Dermis microvascular lymphatic vessel endothelial cell (primary cell): ENCODE measurements at regions not wholly inside any gene's neighbourhood (a gene's known extent, or its start where the extent isn't known, plus 50 kb on each side); places are given as distances from the start of the nearest gene placed in this dataset.

Source experiments
- DNase-seq, 2 donors: peaks; one replicate each; pipeline versions ENCODE4 v3.0.0 to v3.0.0-alpha.2; 2010; ENCODE audit warnings: low read depth in 2 of 2

- DNase-seq: no peak
Measured at GRCh38 chr5:17891881-17892280, 257.6 kb downstream of the TAF11L14 start.

- DNase-seq: no peak
Measured at GRCh38 chr5:17893026-17893635, 258.9 kb downstream of the TAF11L14 start.

GRCh38 chr5:17895288-17896033 is 261.2 kb downstream of the TAF11L14 start:
- DNase-seq: no peak

- DNase-seq: no peak
Measured at GRCh38 chr5:17896605-17897004, 262.3 kb downstream of the TAF11L14 start.

GRCh38 chr5:17897776-17898175 is 263.5 kb downstream of the TAF11L14 start:
- no peak for DNase-seq

- no peak for DNase-seq
Measured at GRCh38 chr5:17898766-17899165, 264.5 kb downstream of the TAF11L14 start.

GRCh38 chr5:17907094-17907493 is 272.8 kb downstream of the TAF11L14 start:
- no peak for DNase-seq

- no peak for DNase-seq
Measured at GRCh38 chr5:17910318-17910717, 276.1 kb downstream of the TAF11L14 start.

- DNase-seq: no peak
Measured at GRCh38 chr5:17912794-17913193, 278.5 kb downstream of the TAF11L14 start.

- DNase-seq: no peak
Measured at GRCh38 chr5:17916446-17916845, 282.2 kb downstream of the TAF11L14 start.

- DNase-seq: no peak
Measured at GRCh38 chr5:17917465-17917864, 283.2 kb downstream of the TAF11L14 start.

GRCh38 chr5:17918373-17919104 is 284.3 kb downstream of the TAF11L14 start:
- no peak for DNase-seq

- DNase-seq: no peak
Measured at GRCh38 chr5:17925276-17925675, 291.0 kb downstream of the TAF11L14 start.

- peak in 1 of 2 donors; percentile 0 for DNase-seq
Measured at GRCh38 chr5:17928581-17928981, 294.3 kb downstream of the TAF11L14 start.

- DNase-seq: no peak
Measured at GRCh38 chr5:17929171-17929570, 294.9 kb downstream of the TAF11L14 start.

- DNase-seq: no peak
Measured at GRCh38 chr5:17930346-17930745, 296.1 kb downstream of the TAF11L14 start.

GRCh38 chr5:17944046-17944445 is 309.8 kb downstream of the TAF11L14 start:
- no peak for DNase-seq

GRCh38 chr5:17947029-17947428 is 312.8 kb downstream of the TAF11L14 start:
- DNase-seq: no peak

GRCh38 chr5:17951392-17952169 is 317.3 kb downstream of the TAF11L14 start:
- no peak for DNase-seq

- DNase-seq: no peak
Measured at GRCh38 chr5:17952231-17952630, 318.0 kb downstream of the TAF11L14 start.

GRCh38 chr5:17964067-17964466 is 329.8 kb downstream of the TAF11L14 start:
- DNase-seq: no peak
